Prostate gland (tissue), 2 donors: ENCODE measurements at regions not wholly inside any gene's neighbourhood (a gene's known extent, or its start where the extent isn't known, plus 50 kb on each side); places are given as distances from the start of the nearest gene placed in this dataset.
"Not testable (repeated sequence)": the region's sequence is repeated elsewhere in the genome, so short reads cannot be mapped to it uniquely, and the experiment has no call there.

Experiments used
- DNase-seq: peaks from one replicate; pipeline ENCODE4 v3.0.0-alpha.2; 2019; ENCODE audit warnings: low spot score
- H3K27ac ChIP-seq, 2 donors: fragments of 200-600 bp; sonication (generic); 2 replicates each; pipeline ENCODE4 v1.5.1; 2017 to 2019
- H3K27me3 ChIP-seq: fragments of 200-600 bp; sonication (generic); replicated peaks from 2 replicates; pipeline ENCODE4 v1.5.1; 2019; ENCODE audit not compliant: insufficient read depth
- H3K36me3 ChIP-seq, 2 donors: fragments of 200-600 bp; sonication (generic); 1 replicate in 1 of 2; 2 replicates in 1 of 2; pipeline versions ENCODE4 v1.5.1 to v1.8.1; 2017 to 2019
- H3K4me1 ChIP-seq: fragments of 200-600 bp; sonication (generic); replicated peaks from 2 replicates; pipeline ENCODE4 v1.5.1; 2019
- H3K4me3 ChIP-seq, 2 donors: fragments of 200-600 bp; sonication (generic); 2 replicates each; pipeline ENCODE4 v1.5.1; 2017 to 2019
- H3K9me3 ChIP-seq: fragments of 200-600 bp; sonication (generic); 2 replicates; pipeline ENCODE4 v1.5.1; 2017
- whole genome bisulfite sequencing: methylation state at CpG from one replicate; pipeline ENCODE4 v1.1.5; 2018; 5-methylcytosine and 5-hydroxymethylcytosine counted together
- intact Hi-C: fragments of 100-400 bp; cut with DNase I; formaldehyde crosslinking; loops from one replicate; pipeline ENCODE4 v1.14.2; 2022
- TF ChIP-seq, protein P1 (sequence below), 4 experiments: fragments of 200-600 bp in 2 of 4; fragments of 450-650 bp in 2 of 4; sonication (generic) in 2 of 4; IDR thresholded peaks; 1 replicate in 3 of 4; 2 replicates in 1 of 4; pipeline ENCODE4 v1.5.1; 2016 to 2019; ENCODE audit warnings: antibody characterized with exemption in 4 of 4, mild to moderate bottlenecking in 2 of 4, moderate library complexity in 2 of 4

DNA sequence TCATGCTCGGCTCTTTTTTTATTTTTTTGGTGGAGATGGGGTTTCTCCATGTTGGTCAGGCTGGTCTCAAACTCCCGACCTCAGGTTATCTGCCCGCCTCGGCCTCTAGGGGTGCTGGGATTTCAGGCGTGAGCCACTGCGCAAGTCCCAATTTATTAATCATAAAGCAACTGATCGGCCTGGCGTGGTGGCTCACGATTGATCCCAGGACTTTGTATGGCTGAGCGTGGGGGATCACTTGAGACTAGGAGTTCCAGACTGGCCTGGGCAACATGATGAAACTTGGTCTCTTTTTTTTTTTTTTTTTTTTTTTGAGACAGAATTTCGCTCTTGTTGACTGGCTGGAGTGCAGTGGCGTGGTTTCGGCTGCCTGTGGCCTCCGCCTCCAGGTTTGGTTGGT lies 139.8 kb downstream of the GOLGA6L22 start:
- H3K4me1 ChIP-seq, H3K27ac ChIP-seq, H3K36me3 ChIP-seq, DNase-seq, H3K4me3 ChIP-seq, intact Hi-C loops, H3K9me3 ChIP-seq, H3K27me3 ChIP-seq: not testable (repeated sequence)
- 96% methylated on average over 14 of the region's 14 CpGs for WGBS

DNA sequence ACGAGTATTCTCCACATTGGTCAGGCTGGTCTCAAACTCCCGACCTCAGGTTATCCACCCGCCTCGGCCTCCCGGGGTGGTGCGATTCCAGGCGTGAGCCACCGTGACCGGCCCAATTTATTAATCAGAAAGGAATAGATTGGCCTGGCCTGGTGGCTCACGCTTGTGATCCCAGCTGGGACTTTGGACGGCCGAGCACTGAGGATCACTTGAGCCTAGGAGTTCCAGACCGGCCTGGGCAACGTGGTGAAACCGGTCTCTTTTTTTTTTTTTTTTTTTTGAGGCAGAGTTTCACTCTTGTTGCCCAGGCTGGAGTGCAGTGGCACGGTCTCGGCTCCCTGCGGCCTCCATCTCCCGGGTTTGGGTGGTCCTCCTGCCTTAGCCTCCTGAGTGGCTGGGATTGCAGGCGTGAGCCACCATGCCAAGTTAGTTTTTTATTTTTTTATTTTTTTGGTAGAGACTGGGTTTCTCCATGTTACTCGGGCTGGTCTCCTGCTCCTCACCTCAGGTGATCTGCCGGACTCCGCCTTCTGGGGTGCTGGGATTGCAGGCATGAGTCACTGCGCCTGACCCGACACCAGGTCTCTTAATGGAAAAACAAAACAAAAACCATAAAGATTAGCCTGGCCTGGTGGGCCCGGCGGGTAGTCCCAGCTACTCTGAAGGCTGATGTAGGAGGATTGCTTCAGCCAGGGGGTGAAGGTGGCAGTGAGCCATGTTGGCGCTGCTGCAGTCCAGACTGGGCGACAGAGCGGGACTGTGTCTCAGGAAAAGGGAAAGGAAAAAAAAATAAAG lies 141.0 kb downstream of the GOLGA6L22 start:
- H3K27me3 ChIP-seq, H3K27ac ChIP-seq, H3K36me3 ChIP-seq, DNase-seq, H3K4me1 ChIP-seq, H3K4me3 ChIP-seq, H3K9me3 ChIP-seq, intact Hi-C loops: not testable (repeated sequence)
- WGBS: 91% methylated on average over 30 of the region's 30 CpGs

DNA sequence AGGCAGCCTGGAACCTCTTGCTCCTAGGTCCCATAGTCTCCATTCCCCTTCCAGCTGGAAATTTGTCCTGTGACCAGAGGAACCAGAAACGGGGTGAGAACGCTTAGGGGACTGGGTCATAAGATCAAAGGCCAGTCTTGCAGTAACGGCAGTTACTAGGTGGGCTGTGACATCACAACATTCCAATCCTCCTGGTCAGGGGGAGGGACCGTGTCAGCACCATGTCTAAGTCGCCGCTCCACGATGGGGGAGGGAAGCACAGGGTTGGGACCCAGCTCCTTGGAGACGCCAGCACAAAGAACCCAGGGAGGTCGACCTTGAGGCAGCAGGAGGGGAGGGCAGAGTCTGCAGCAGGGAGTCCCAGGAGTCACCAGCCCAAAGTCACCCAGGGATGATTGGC lies 158.3 kb downstream of the GOLGA6L22 start:
- intact Hi-C loops, H3K27me3 ChIP-seq, DNase-seq, H3K4me3 ChIP-seq, H3K4me1 ChIP-seq, H3K9me3 ChIP-seq, H3K36me3 ChIP-seq, H3K27ac ChIP-seq: not testable (repeated sequence)
- WGBS: 78% methylated on average over 3 of the region's 9 CpGs

DNA sequence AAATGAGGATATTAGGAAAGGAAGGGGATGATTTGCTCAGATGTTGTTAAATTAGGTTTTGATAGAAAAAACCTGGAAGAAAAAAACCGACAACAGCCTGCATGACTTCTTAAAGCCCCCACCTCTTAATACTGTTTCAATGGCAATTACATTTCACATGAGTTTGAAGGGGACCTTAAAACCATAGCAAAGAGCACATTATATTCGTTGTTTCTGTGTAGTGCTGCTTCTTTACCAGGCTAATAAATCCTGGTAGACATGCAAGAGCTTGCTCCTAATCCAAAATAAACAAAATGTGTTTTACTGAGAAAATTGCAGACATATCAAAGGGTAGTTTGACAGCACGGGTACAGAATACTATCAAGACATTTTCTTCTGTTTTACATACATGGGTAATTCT lies 154.7 kb upstream of the NIPA1 start:
- H3K4me3 ChIP-seq, H3K27ac ChIP-seq, H3K27me3 ChIP-seq, H3K9me3 ChIP-seq, DNase-seq, intact Hi-C loops, H3K36me3 ChIP-seq, H3K4me1 ChIP-seq: not testable (repeated sequence)
- 20% methylated on average over 3 of the region's 3 CpGs for WGBS

DNA sequence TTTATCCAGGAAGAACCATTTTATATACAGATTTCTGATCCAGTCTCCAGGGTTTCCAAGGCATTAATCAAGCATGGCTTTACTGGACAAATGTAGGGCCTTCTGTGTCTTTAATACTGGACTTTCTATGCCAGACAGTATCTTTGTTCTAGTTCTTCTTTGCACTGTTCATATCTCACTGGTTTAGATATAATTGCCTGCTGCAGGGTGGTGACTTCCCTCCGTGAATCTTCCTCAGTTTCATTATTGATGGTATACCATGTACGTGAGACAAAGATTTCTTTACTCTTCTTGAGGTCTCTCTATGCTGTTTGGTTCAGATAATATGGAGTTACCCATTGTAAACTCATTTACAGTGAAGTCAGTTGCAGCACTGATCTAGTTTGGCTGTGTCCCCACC lies 146.5 kb upstream of the NIPA1 start:
- H3K27me3 ChIP-seq, H3K4me3 ChIP-seq, intact Hi-C loops, H3K36me3 ChIP-seq, H3K4me1 ChIP-seq, DNase-seq, H3K27ac ChIP-seq, H3K9me3 ChIP-seq: not testable (repeated sequence)
- WGBS: 93% methylated on average over 2 of the region's 2 CpGs

DNA sequence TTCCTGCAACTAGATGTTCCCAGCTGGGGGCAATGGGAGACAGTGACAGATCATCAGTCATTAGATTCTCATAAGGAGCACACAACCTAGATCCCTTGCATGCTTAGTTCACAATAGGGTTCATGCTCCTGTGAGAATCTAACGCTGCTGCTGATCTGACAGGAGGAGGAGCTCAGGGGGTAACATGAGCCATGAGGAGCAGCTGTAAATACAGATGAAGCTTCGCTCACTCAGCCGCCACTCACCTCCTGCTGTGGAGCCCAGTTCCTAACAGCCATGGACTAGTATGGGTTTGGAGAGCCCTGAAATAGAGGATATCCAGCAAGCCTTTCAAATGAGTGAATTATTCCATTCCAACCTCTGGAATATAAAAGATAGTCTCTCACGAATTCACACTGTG lies 137.0 kb upstream of the NIPA1 start:
- H3K27me3 ChIP-seq, DNase-seq, H3K36me3 ChIP-seq, H3K4me3 ChIP-seq, H3K9me3 ChIP-seq, H3K4me1 ChIP-seq, intact Hi-C loops, H3K27ac ChIP-seq: not testable (repeated sequence)
- WGBS: 71% methylated on average over 4 of the region's 4 CpGs

DNA sequence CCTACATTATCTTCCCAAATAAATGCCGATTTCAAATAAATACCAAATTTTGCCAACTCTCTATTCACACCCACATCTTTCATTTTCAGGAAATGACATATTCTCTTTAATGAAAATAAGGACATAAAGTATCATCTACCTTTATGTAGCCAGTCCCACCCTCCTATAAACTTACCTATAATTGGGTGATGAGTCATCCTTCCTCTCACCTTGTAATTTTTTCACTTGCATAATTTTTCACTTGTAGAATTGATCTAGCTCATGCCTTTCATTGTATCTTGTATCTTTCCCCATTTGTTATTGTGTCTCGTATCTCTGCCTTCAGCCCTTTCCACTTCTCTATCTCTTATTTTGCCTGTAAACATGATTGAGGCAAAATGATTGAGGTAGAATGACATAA lies 135.3 kb upstream of the NIPA1 start:
- H3K27me3 ChIP-seq, H3K27ac ChIP-seq, H3K4me3 ChIP-seq, H3K9me3 ChIP-seq, intact Hi-C loops, DNase-seq, H3K36me3 ChIP-seq, H3K4me1 ChIP-seq: not testable (repeated sequence)
- 96% methylated on average over 2 of the region's 2 CpGs for whole genome bisulfite sequencing

DNA sequence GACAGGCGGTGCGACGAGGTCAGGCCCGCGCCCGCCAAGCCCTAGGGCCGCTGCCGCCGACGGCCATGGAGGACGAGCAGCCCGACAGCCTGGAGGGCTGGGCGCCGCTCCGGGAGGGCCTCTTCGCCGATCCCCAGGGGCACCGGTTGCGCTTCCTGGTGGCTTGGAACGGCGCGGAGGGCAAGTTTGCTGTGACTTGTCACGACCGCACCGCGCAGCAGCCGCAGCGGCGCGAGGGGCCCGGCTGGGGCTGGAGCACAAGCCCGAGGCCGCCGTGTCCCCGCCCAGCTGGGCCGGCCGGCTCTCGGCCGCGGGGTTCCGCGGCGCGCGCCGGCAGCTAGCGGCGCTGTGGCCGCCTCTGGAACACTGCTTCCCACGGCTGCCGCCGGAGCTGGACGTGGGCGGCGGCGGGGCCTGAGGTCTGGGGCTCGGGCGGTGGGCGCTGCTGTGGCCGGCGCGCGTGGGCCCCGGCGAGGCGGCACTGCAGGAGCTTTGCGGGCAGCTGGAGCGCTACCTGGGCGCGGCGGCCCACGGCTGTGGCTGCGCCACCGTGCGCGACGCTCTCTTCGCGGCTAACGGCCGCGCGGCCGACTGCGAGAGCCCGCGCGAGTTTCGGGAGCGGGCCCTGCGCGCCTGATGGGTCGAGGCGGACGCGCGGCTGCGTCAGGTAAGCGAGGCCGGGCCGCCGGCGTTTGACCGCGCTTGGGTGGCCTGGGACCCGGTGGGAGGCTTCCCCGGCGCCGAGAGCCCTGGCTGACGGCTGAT lies 122.0 kb upstream of the NIPA1 start:
- peak overlapping the region; percentile 51 to 60 for H3K4me3 ChIP-seq
- H3K9me3 ChIP-seq, H3K36me3 ChIP-seq, H3K4me1 ChIP-seq, H3K27me3 ChIP-seq, intact Hi-C loops: not testable (repeated sequence)
- peak overlapping the region; percentile 83 to 90 for H3K27ac ChIP-seq
- WGBS: 1% methylated on average over 51 of the region's 110 CpGs
- DNase-seq: peak; percentile 5
- TF ChIP-seq, protein P1, sequence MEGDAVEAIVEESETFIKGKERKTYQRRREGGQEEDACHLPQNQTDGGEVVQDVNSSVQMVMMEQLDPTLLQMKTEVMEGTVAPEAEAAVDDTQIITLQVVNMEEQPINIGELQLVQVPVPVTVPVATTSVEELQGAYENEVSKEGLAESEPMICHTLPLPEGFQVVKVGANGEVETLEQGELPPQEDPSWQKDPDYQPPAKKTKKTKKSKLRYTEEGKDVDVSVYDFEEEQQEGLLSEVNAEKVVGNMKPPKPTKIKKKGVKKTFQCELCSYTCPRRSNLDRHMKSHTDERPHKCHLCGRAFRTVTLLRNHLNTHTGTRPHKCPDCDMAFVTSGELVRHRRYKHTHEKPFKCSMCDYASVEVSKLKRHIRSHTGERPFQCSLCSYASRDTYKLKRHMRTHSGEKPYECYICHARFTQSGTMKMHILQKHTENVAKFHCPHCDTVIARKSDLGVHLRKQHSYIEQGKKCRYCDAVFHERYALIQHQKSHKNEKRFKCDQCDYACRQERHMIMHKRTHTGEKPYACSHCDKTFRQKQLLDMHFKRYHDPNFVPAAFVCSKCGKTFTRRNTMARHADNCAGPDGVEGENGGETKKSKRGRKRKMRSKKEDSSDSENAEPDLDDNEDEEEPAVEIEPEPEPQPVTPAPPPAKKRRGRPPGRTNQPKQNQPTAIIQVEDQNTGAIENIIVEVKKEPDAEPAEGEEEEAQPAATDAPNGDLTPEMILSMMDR (IDR thresholded peaks at IDR 0.05): peak in 1 of 4 experiments; percentile 19
